ENCODE measurements at regions not wholly inside any gene's neighbourhood (a gene's known extent, or its start where the extent isn't known, plus 50 kb on each side); places are given as distances from the start of the nearest gene placed in this dataset.

- H3K36me3 ChIP-seq (ENCODE audit: insufficient read depth, low read length) = no peaks in the 10 kb centered on the region
- no peaks in the 10 kb centered on the region for H3K27me3 ChIP-seq (ENCODE audit: insufficient read depth, low read length, poor library complexity)
- DNase-seq (no peak), ATAC-seq (ENCODE audit: insufficient read depth, low read depth) (no peak)
- no peak overlapping the region for H3K4me2 ChIP-seq (ENCODE audit: insufficient read depth, low read length)
- H3K4me3 ChIP-seq (ENCODE audit: low read depth in 1 of 2, low read length in 2 of 2) = no peak overlapping the region
- H3K27ac ChIP-seq (ENCODE audit: low read length) = no peak overlapping the region
- H3K79me2 ChIP-seq (ENCODE audit: insufficient read depth, low read length) = no peaks in the 10 kb centered on the region
- no peak overlapping the region for H3K9ac ChIP-seq (ENCODE audit: low read depth, low read length)
- H4K20me1 ChIP-seq (ENCODE audit: insufficient read depth, low read length) = no peaks in the 10 kb centered on the region
- peaks cover 13% of the 10 kb centered on the region for H3K9me3 ChIP-seq (ENCODE audit: insufficient read depth, low read length, severe bottlenecking)
- no peak overlapping the region for H2AFZ ChIP-seq (ENCODE audit: low read depth, low read length)
- H3K4me1 ChIP-seq (ENCODE audit: insufficient read depth, low read length) = no peaks in the 10 kb centered on the region
- TF ChIP-seq, protein P1, sequence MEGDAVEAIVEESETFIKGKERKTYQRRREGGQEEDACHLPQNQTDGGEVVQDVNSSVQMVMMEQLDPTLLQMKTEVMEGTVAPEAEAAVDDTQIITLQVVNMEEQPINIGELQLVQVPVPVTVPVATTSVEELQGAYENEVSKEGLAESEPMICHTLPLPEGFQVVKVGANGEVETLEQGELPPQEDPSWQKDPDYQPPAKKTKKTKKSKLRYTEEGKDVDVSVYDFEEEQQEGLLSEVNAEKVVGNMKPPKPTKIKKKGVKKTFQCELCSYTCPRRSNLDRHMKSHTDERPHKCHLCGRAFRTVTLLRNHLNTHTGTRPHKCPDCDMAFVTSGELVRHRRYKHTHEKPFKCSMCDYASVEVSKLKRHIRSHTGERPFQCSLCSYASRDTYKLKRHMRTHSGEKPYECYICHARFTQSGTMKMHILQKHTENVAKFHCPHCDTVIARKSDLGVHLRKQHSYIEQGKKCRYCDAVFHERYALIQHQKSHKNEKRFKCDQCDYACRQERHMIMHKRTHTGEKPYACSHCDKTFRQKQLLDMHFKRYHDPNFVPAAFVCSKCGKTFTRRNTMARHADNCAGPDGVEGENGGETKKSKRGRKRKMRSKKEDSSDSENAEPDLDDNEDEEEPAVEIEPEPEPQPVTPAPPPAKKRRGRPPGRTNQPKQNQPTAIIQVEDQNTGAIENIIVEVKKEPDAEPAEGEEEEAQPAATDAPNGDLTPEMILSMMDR (IDR thresholded peaks at IDR 0.05; ENCODE audit: borderline replicate concordance, extremely low read depth, low read length, poor library complexity, severe bottlenecking) = no peak
- no peak for TF ChIP-seq EZH2 (IDR thresholded peaks at IDR 0.05; ENCODE audit: borderline replicate concordance, low read depth, low read length, severe bottlenecking)
These were observed 151.0 kb downstream of the TRIB2 start for GRCh38 chr2:12867631-12868287.

DNA sequence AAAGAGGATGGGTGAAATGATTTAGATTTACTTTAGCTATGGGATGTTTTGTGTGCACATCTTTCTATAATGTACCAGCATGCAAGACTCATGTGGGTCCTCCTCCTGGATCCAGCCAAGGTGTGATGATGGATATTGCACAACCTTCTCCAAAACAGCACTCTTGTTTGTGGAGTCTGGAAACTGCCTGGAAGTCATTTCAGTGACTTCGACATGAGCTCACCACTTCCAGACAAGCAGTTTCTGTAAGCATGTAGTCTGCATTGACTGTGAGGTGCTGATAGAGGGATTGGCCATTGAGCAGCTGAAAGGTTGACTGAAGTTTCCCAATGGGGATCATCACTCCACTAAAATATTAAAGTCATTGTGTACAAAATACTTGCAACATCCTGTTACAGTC is 154.0 kb downstream of the TRIB2 start:
- Histone ChIP-seq H3K4me3 (ENCODE audit: low read depth in 1 of 2, low read length in 2 of 2) (no peak overlapping the region), H3K4me1 (ENCODE audit: insufficient read depth, low read length) (no peaks in the 10 kb centered on the region), H3K9ac (ENCODE audit: low read depth, low read length) (no peak overlapping the region), H3K36me3 (ENCODE audit: insufficient read depth, low read length) (no peaks in the 10 kb centered on the region), H3K79me2 (ENCODE audit: insufficient read depth, low read length) (no peaks in the 10 kb centered on the region), H3K4me2 (ENCODE audit: insufficient read depth, low read length) (no peak overlapping the region), H2AFZ (ENCODE audit: low read depth, low read length) (no peak overlapping the region), H3K27me3 (ENCODE audit: insufficient read depth, low read length, poor library complexity) (no peaks in the 10 kb centered on the region), H3K27ac (ENCODE audit: low read length) (no peak overlapping the region), H3K9me3 (ENCODE audit: insufficient read depth, low read length, severe bottlenecking) (no peaks in the 10 kb centered on the region), H4K20me1 (ENCODE audit: insufficient read depth, low read length) (no peaks in the 10 kb centered on the region)
- ATAC-seq (ENCODE audit: insufficient read depth, low read depth) (no peak), DNase-seq (no peak)
- TF ChIP-seq EZH2 (IDR thresholded peaks at IDR 0.05; ENCODE audit: borderline replicate concordance, low read depth, low read length, severe bottlenecking) = no peak
- TF ChIP-seq, protein P1 (IDR thresholded peaks at IDR 0.05; ENCODE audit: borderline replicate concordance, extremely low read depth, low read length, poor library complexity, severe bottlenecking) = no peak

GRCh38 chr2:12871694-12872315 is 155.1 kb downstream of the TRIB2 start:
- Histone ChIP-seq H3K27ac (ENCODE audit: low read length) (no peak overlapping the region), H2AFZ (ENCODE audit: low read depth, low read length) (no peak overlapping the region), H3K4me3 (ENCODE audit: low read depth in 1 of 2, low read length in 2 of 2) (no peak overlapping the region), H3K27me3 (ENCODE audit: insufficient read depth, low read length, poor library complexity) (no peaks in the 10 kb centered on the region), H3K9me3 (ENCODE audit: insufficient read depth, low read length, severe bottlenecking) (no peaks in the 10 kb centered on the region), H3K4me2 (ENCODE audit: insufficient read depth, low read length) (no peak overlapping the region), H3K4me1 (ENCODE audit: insufficient read depth, low read length) (no peaks in the 10 kb centered on the region), H3K9ac (ENCODE audit: low read depth, low read length) (no peak overlapping the region), H3K36me3 (ENCODE audit: insufficient read depth, low read length) (no peaks in the 10 kb centered on the region), H4K20me1 (ENCODE audit: insufficient read depth, low read length) (no peaks in the 10 kb centered on the region), H3K79me2 (ENCODE audit: insufficient read depth, low read length) (no peaks in the 10 kb centered on the region)
- TF ChIP-seq EZH2 (IDR thresholded peaks at IDR 0.05; ENCODE audit: borderline replicate concordance, low read depth, low read length, severe bottlenecking) = no peak
- TF ChIP-seq, protein P1 (IDR thresholded peaks at IDR 0.05; ENCODE audit: borderline replicate concordance, extremely low read depth, low read length, poor library complexity, severe bottlenecking) = no peak
- DNase-seq = no peak
- no peak for ATAC-seq (ENCODE audit: insufficient read depth, low read depth)
